IMR-90 (cell line): ENCODE measurements at regions not wholly inside any gene's neighbourhood (a gene's known extent, or its start where the extent isn't known, plus 50 kb on each side); places are given as distances from the start of the nearest gene placed in this dataset.

Source experiments
- ATAC-seq: fragments of 200-7000 bp; cut with Tn5 transposase; 2 replicates; pipeline ENCODE4 v1.9.1; 2020; ENCODE audit warnings: low read depth, mild to moderate bottlenecking, moderate library complexity
- BruUV-seq: library from RNA; stranded (reverse); fragments of 400-500 nt; replicated peaks from 2 replicates; lab custom pipeline; 2021; lab: Mats Ljungman, UMichigan
- CTCF ChIA-PET: fragments of 300-600 bp; formaldehyde crosslinking; extraction: SDS; loops from one replicate; lab custom pipeline; 2021; ENCODE audit warnings: antibody characterized with exemption; lab: Yijun Ruan, JAX
- POLR2A ChIA-PET: fragments of 300-600 bp; sonication (Branson Sonifier 250); formaldehyde crosslinking; loops from one replicate; lab custom pipeline; 2022; ENCODE audit warnings: antibody characterized with exemption; ENCODE audit not compliant: unreplicated experiment; lab: Charles Lee
- DNase-seq: peaks from one replicate; pipeline ENCODE4 v3.0.0; 2013
- H2AFZ ChIP-seq: replicated peaks from 2 replicates; pipeline ENCODE3; 2013; ENCODE audit warnings: low read length, mild to moderate bottlenecking; ENCODE audit not compliant: poor library complexity
- H2AK5ac ChIP-seq: 2 replicates; pipeline ENCODE4 v1.6.1; 2013; ENCODE audit warnings: low read depth, low read length, inconsistent platforms
- H2AK9ac ChIP-seq: replicated peaks from 2 replicates; pipeline ENCODE3; 2013; ENCODE audit warnings: mild to moderate bottlenecking, low read depth, low read length, moderate library complexity; ENCODE audit not compliant: poor library complexity
- H2BK120ac ChIP-seq: 2 replicates; pipeline ENCODE4 v1.6.1; 2013; ENCODE audit warnings: low read depth, low read length, inconsistent platforms
- H2BK15ac ChIP-seq: 3 replicates; pipeline ENCODE4 v1.6.1; 2013; ENCODE audit warnings: low read depth, low read length, inconsistent platforms
- H2BK20ac ChIP-seq: 2 replicates; pipeline ENCODE4 v1.6.1; 2013; ENCODE audit warnings: low read depth, mild to moderate bottlenecking, inconsistent platforms, low read length, moderate library complexity
- H2BK5ac ChIP-seq: 2 replicates; pipeline ENCODE4 v1.6.1; 2013; ENCODE audit warnings: mild to moderate bottlenecking, low read depth, low read length, inconsistent platforms; ENCODE audit not compliant: poor library complexity, severe bottlenecking
- H3K14ac ChIP-seq: replicated peaks from 2 replicates; pipeline ENCODE4 v1.6.1; 2013; ENCODE audit warnings: low read depth, low read length, inconsistent platforms
- H3K18ac ChIP-seq: 2 replicates; pipeline ENCODE4 v1.6.1; 2013; ENCODE audit warnings: low read depth, low read length, control low read depth
- H3K23ac ChIP-seq: 2 replicates; pipeline ENCODE4 v1.6.1; 2013; ENCODE audit warnings: low read depth, low read length, inconsistent platforms
- H3K27ac ChIP-seq: 2 replicates; pipeline ENCODE4 v1.5.1; 2013; ENCODE audit warnings: mild to moderate bottlenecking, control low read depth, low read length; ENCODE audit not compliant: insufficient read depth
- H3K27me3 ChIP-seq: 2 replicates; pipeline ENCODE4 v1.6.1; 2013; ENCODE audit warnings: low read length; ENCODE audit not compliant: control insufficient read depth, insufficient read depth
- H3K36me3 ChIP-seq: 2 replicates; pipeline ENCODE4 v1.6.1; 2013; ENCODE audit warnings: low read length, mixed read lengths; ENCODE audit not compliant: control insufficient read depth, insufficient read depth
- H3K4ac ChIP-seq: 2 replicates; pipeline ENCODE4 v1.6.1; 2013; ENCODE audit warnings: low read depth, low read length, inconsistent platforms
- H3K4me1 ChIP-seq: 2 replicates; pipeline ENCODE4 v1.6.1; 2013; ENCODE audit warnings: low read length, mixed read lengths; ENCODE audit not compliant: control insufficient read depth, insufficient read depth
- H3K4me2 ChIP-seq: 2 replicates; pipeline ENCODE4 v1.6.1; 2013; ENCODE audit warnings: low read depth, mild to moderate bottlenecking, control low read depth, low read length, moderate library complexity
- H3K4me3 ChIP-seq: 2 replicates; pipeline ENCODE4 v1.5.1; 2013; ENCODE audit warnings: low read depth, mild to moderate bottlenecking, control low read depth, low read length, moderate library complexity; ENCODE audit not compliant: insufficient read depth
- H3K56ac ChIP-seq: 2 replicates; pipeline ENCODE4 v1.6.1; 2013; ENCODE audit warnings: low read length, inconsistent platforms; ENCODE audit not compliant: insufficient read depth; ENCODE audit errors: extremely low read depth
- H3K79me1 ChIP-seq, 2 experiments: 2 replicates each; pipeline ENCODE4 v1.6.1; 2013; ENCODE audit warnings: low read length in 2 of 2, inconsistent platforms in 1 of 2, low read depth in 1 of 2
- H3K9ac ChIP-seq: 2 replicates; pipeline ENCODE4 v1.6.1; 2013; ENCODE audit warnings: low read depth, low read length, control low read depth
- H3K9me1 ChIP-seq: 2 replicates; pipeline ENCODE4 v1.6.1; 2013; ENCODE audit warnings: low read length, inconsistent platforms; ENCODE audit not compliant: insufficient read depth
- H3K9me3 ChIP-seq: 2 replicates; pipeline ENCODE4 v1.6.1; 2013; ENCODE audit warnings: low read length; ENCODE audit not compliant: control insufficient read depth, insufficient read depth
- H4K20me1 ChIP-seq: 2 replicates; pipeline ENCODE4 v1.6.1; 2013; ENCODE audit warnings: low read length, inconsistent platforms; ENCODE audit not compliant: insufficient read depth
- H4K5ac ChIP-seq: 2 replicates; pipeline ENCODE4 v1.6.1; 2013; ENCODE audit warnings: mild to moderate bottlenecking, low read depth, low read length, control low read depth
- H4K8ac ChIP-seq, 2 experiments: 2 replicates each; pipeline ENCODE4 v1.6.1; 2013; ENCODE audit warnings: low read depth in 2 of 2, low read length in 2 of 2, control low read depth in 1 of 2, inconsistent platforms in 1 of 2
- H4K91ac ChIP-seq: 2 replicates; pipeline ENCODE4 v1.6.1; 2013; ENCODE audit warnings: low read depth, low read length, inconsistent platforms; ENCODE audit not compliant: insufficient read depth
- FOS ChIP-seq: fragments of 150-350 bp; IDR thresholded peaks from 2 replicates; pipeline ENCODE4 v1.6.1; 2016; ENCODE audit warnings: low read depth, low read length
- MXI1 ChIP-seq: IDR thresholded peaks from 2 replicates; pipeline ENCODE4 v1.6.1; 2012; ENCODE audit warnings: low read depth, mild to moderate bottlenecking, low read length, moderate library complexity, borderline replicate concordance
- RAD21 ChIP-seq: IDR thresholded peaks from 2 replicates; pipeline ENCODE4 v1.6.1; 2012; ENCODE audit warnings: low read length, improper control_type of control experiment
- RCOR1 ChIP-seq: IDR thresholded peaks from 2 replicates; pipeline ENCODE4 v1.6.1; 2012; ENCODE audit warnings: mild to moderate bottlenecking, low read length, improper control_type of control experiment; ENCODE audit not compliant: insufficient replicate concordance
- WGBS, 2 experiments: methylation state at CpG; one replicate each; pipeline versions ENCODE4 v1.1.5 to v1.1.7; 2013; ENCODE audit warnings: missing lambda C conversion rate in 2 of 2; ENCODE audit not compliant: insufficient read length in 1 of 2; ENCODE audit errors: extremely low coverage in 2 of 2; 5-methylcytosine and 5-hydroxymethylcytosine counted together
- dilution Hi-C: fragments of 300-500 bp; cut with HindIII; formaldehyde crosslinking; loops from one replicate; pipeline ENCODE4 v1.14.3; 2018; ENCODE audit warnings: low sequenced_read_pairs; ENCODE audit not compliant: unreplicated experiment
- in situ Hi-C: fragments of 300-500 bp; cut with MboI; formaldehyde crosslinking; loops from 3 replicates; pipeline ENCODE4 v1.14.3; 2019; ENCODE audit warnings: low sequenced_read_pairs, inconsistent platforms, mixed read lengths
- intact Hi-C: fragments of 100-400 bp; cut with micrococcal nuclease; formaldehyde crosslinking; loops from 2 replicates; pipeline ENCODE4 v1.10.0; 2022

DNA sequence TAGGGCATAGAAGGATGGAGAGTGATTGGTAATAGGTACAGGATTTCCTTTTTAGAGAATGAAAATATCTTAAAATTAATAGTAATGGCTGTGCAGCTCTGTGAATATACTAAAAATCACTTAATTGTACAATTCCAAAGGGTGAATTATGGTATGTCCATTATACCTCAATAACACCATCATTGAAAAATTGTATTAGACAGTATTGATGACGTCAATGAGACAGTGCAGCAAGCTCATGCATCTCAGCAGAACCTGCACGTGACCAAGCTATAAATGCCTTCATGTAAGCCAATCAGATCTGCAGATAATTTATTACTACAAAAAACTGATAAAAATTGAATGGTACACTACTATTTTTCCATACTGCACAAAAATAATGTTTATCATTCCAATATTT lies 354.4 kb upstream of the CDH19 start:
- no peak for ATAC-seq
- intact Hi-C loops, result no loop called here
- dilution Hi-C loops, result no loop called here

More for the DNA sequence above, 354.4 kb upstream of the CDH19 start:
- Histone ChIP-seq H4K5ac (no peak overlapping the region), H3K4me2 (no peak overlapping the region), H3K27me3 (no peaks in the 10 kb centered on the region), H3K79me1 (no peaks in the 10 kb centered on the region), H2BK15ac (no peak overlapping the region), H3K9me3 (0 out of 2 replicates have a peak, but pooled peaks cover 2% of the 10 kb centered on the region), H3K18ac (no peak overlapping the region), H3K27ac (no peak overlapping the region), H4K8ac (no peak overlapping the region), H3K9me1 (no peaks in the 10 kb centered on the region), H4K20me1 (no peaks in the 10 kb centered on the region), H3K4me1 (no peaks in the 10 kb centered on the region), H3K23ac (no peak overlapping the region), H3K36me3 (no peaks in the 10 kb centered on the region), H3K14ac (no peak overlapping the region), H3K4ac (no peak overlapping the region), H2BK5ac (no peak overlapping the region), H3K9ac (no peak overlapping the region), H4K91ac (no peak overlapping the region), H2BK20ac (no peak overlapping the region), H2AFZ (no peak overlapping the region), H2BK120ac (no peak overlapping the region), H3K4me3 (no peak overlapping the region), H3K56ac (no peak overlapping the region), H2AK5ac (no peak overlapping the region), H2AK9ac (no peak overlapping the region)
- in situ Hi-C loops, result no loop called here
- CTCF ChIA-PET, result interaction anchor here (0.6 kb wide), 1 partner anchor 28 kb away, joined by 4 read pairs; no protein-coding TSS in a partner anchor
- POLR2A ChIA-PET, result no interaction called here
- TF ChIP-seq MXI1 (no peak), RAD21 (no peak), FOS (no peak), RCOR1 (no peak)
- BruUV-seq, result no TSS peak
- no peak for DNase-seq
- no CpG with 5 or more reads among the region's 2 CpGs for WGBS, 2 experiments
